Ovary (tissue), 3 donors: ENCODE measurements at regions not wholly inside any gene's neighbourhood (a gene's known extent, or its start where the extent isn't known, plus 50 kb on each side); places are given as distances from the start of the nearest gene placed in this dataset.

ENCODE experiments used
- CTCF ChIP-seq, 3 donors: fragments of 450-650 bp in 2 of 3; fragments of 200-600 bp in 1 of 3; IDR thresholded peaks; one replicate each; pipeline versions ENCODE4 v1.5.1 to v1.8.0; 2016 to 2022; ENCODE audit warnings: antibody characterized with exemption in 3 of 3, mild to moderate bottlenecking in 1 of 3
- POLR2A ChIP-seq: fragments of 450-650 bp; IDR thresholded peaks from one replicate; pipeline ENCODE4 v1.6.1; 2017; ENCODE audit warnings: antibody characterized with exemption, mild to moderate bottlenecking, moderate library complexity
- donor health status: DM: no; HTN: no; CAD: no.

- TF ChIP-seq CTCF (IDR thresholded peaks at IDR 0.05), result no peak
- no peak for TF ChIP-seq POLR2A
Measured at GRCh38 chr14:97281741-97282140, 484.6 kb downstream of the VRK1 start.
